H1 (cell line): ENCODE measurements at regions not wholly inside any gene's neighbourhood (a gene's known extent, or its start where the extent isn't known, plus 50 kb on each side); places are given as distances from the start of the nearest gene placed in this dataset.

Experiments used
- CTCF ChIA-PET: fragments of 300-600 bp; sonication (Branson Sonifier 250); formaldehyde crosslinking; loops from one replicate; lab custom pipeline; 2021; ENCODE audit not compliant: partially characterized antibody; lab: Charles Lee
- POLR2A ChIA-PET: fragments of 300-600 bp; sonication (Branson Sonifier 250); formaldehyde crosslinking; loops from one replicate; lab custom pipeline; 2021; ENCODE audit warnings: inconsistent platforms; ENCODE audit not compliant: partially characterized antibody; lab: Charles Lee
- DNase-seq, 2 experiments: peaks; one replicate each; pipeline versions ENCODE4 v3.0.0 to v3.0.0-alpha.2; 2010 to 2022; ENCODE audit warnings: low spot score in 2 of 2, low read depth in 1 of 2, mixed read lengths in 1 of 2
- FAIRE-seq: peaks from 2 replicates; lab custom pipeline; 2011; peaks lifted over from hg19 to GRCh38; lab: Jason Lieb, UNC
- H2AFZ ChIP-seq: 2 replicates; pipeline ENCODE4 v1.8.1; 2012; ENCODE audit warnings: low read length, inconsistent platforms
- H2AK5ac ChIP-seq: 2 replicates; pipeline ENCODE4 v1.6.1; 2013; ENCODE audit warnings: low read depth, low read length
- H2BK120ac ChIP-seq: replicated peaks from 2 replicates; pipeline ENCODE3; 2013; ENCODE audit warnings: low read depth, low read length, inconsistent platforms
- H2BK12ac ChIP-seq: 2 replicates; pipeline ENCODE4 v1.6.1; 2013; ENCODE audit warnings: low read depth, low read length
- H2BK15ac ChIP-seq: 2 replicates; pipeline ENCODE4 v1.6.1; 2013; ENCODE audit warnings: low read length
- H2BK20ac ChIP-seq: 2 replicates; pipeline ENCODE4 v1.6.1; 2013; ENCODE audit warnings: low read length
- H2BK5ac ChIP-seq: 2 replicates; pipeline ENCODE4 v1.6.1; 2013; ENCODE audit warnings: low read depth, low read length
- H3K14ac ChIP-seq: 2 replicates; pipeline ENCODE4 v1.6.1; 2013; ENCODE audit warnings: inconsistent platforms; ENCODE audit not compliant: insufficient read length
- H3K18ac ChIP-seq: 2 replicates; pipeline ENCODE4 v1.6.1; 2013; ENCODE audit warnings: low read length; ENCODE audit errors: extremely low read depth
- H3K23ac ChIP-seq: 2 replicates; pipeline ENCODE4 v1.6.1; 2013; ENCODE audit warnings: inconsistent platforms; ENCODE audit not compliant: insufficient read length
- H3K23me2 ChIP-seq: 2 replicates; pipeline ENCODE4 v1.6.1; 2013; ENCODE audit warnings: low read depth, low read length
- H3K27ac ChIP-seq: 2 replicates; pipeline ENCODE4 v1.6.1; 2011; ENCODE audit warnings: low read depth, low read length, inconsistent platforms
- H3K27me3 ChIP-seq, 4 experiments: replicated peaks in 1 of 4; 1 replicate in 1 of 4; 2 replicates in 3 of 4; pipeline versions ENCODE4 v1.6.1 to v1.8.1; 2011 to 2013; ENCODE audit warnings: low read length in 3 of 4, mild to moderate bottlenecking in 3 of 4, inconsistent platforms in 2 of 4, mixed read lengths in 2 of 4, moderate library complexity in 1 of 4; ENCODE audit not compliant: control insufficient read depth in 3 of 4, insufficient read depth in 3 of 4; ENCODE audit errors: extremely low read depth in 1 of 4
- H3K36me3 ChIP-seq, 4 experiments: 2 replicates each; pipeline versions ENCODE4 v1.6.1 to v1.8.1; 2011 to 2013; ENCODE audit warnings: mild to moderate bottlenecking in 4 of 4, low read length in 3 of 4, moderate library complexity in 2 of 4, control low read depth in 1 of 4, inconsistent platforms in 1 of 4; ENCODE audit not compliant: insufficient read depth in 4 of 4, control insufficient read depth in 2 of 4
- H3K4ac ChIP-seq: replicated peaks from 2 replicates; pipeline ENCODE3; 2013; ENCODE audit warnings: low read length, low read depth, mixed read lengths, inconsistent platforms; ENCODE audit not compliant: insufficient read length
- H3K4me1 ChIP-seq, 4 experiments: replicated peaks in 1 of 4; 1 replicate in 1 of 4; 2 replicates in 3 of 4; pipeline versions ENCODE4 v1.6.1 to v1.8.1; 2011 to 2013; ENCODE audit warnings: low read length in 3 of 4, inconsistent platforms in 2 of 4, mixed read lengths in 1 of 4; ENCODE audit not compliant: insufficient read depth in 4 of 4, control insufficient read depth in 3 of 4
- H3K4me2 ChIP-seq, 2 experiments: 2 replicates each; pipeline versions ENCODE4 v1.6.1 to v1.8.1; 2011 to 2013; ENCODE audit warnings: low read depth in 2 of 2, low read length in 2 of 2, control low read depth in 1 of 2, inconsistent platforms in 1 of 2, mild to moderate bottlenecking in 1 of 2; ENCODE audit not compliant: insufficient read depth in 1 of 2
- H3K4me3 ChIP-seq, 4 experiments: fragments of 200-600, 300-600 bp in 1 of 4; sonication (generic), shearing (Covaris generic), sonication (Bioruptor Twin) in 1 of 4; 2 replicates each; pipeline versions ENCODE4 v1.5.1 to v1.8.1; 2011 to 2016; ENCODE audit warnings: low read length in 4 of 4, low read depth in 3 of 4, control low read depth in 2 of 4, inconsistent platforms in 2 of 4, mild to moderate bottlenecking in 2 of 4, mixed read lengths in 1 of 4, moderate library complexity in 1 of 4; ENCODE audit not compliant: insufficient read depth in 2 of 4; ENCODE audit errors: extremely low read depth in 1 of 4
- H3K56ac ChIP-seq: replicated peaks from 2 replicates; pipeline ENCODE3; 2013; ENCODE audit warnings: low read depth, mild to moderate bottlenecking, mixed read lengths, low read length, inconsistent platforms; ENCODE audit not compliant: insufficient read length
- H3K79me1 ChIP-seq: 2 replicates; pipeline ENCODE4 v1.6.1; 2013; ENCODE audit warnings: low read depth, low read length, control low read depth
- H3K79me2 ChIP-seq, 2 experiments: 2 replicates each; pipeline versions ENCODE4 v1.6.1 to v1.8.1; 2012 to 2013; ENCODE audit warnings: low read length in 2 of 2, mild to moderate bottlenecking in 2 of 2, inconsistent platforms in 1 of 2; ENCODE audit not compliant: insufficient read depth in 2 of 2, control insufficient read depth in 1 of 2
- H3K9ac ChIP-seq, 4 experiments: replicated peaks in 1 of 4; 1 replicate in 1 of 4; 2 replicates in 3 of 4; pipeline versions ENCODE4 v1.6.1 to v1.8.1; 2011 to 2013; ENCODE audit warnings: low read depth in 3 of 4, low read length in 3 of 4, control low read depth in 2 of 4, mild to moderate bottlenecking in 2 of 4, moderate library complexity in 2 of 4, inconsistent platforms in 1 of 4; ENCODE audit errors: extremely low read depth in 1 of 4
- H3K9me3 ChIP-seq, 2 experiments: 2 replicates each; pipeline versions ENCODE4 v1.6.1 to v1.8.1; 2012 to 2013; ENCODE audit warnings: mild to moderate bottlenecking in 2 of 2, moderate library complexity in 2 of 2, control low read depth in 1 of 2, inconsistent platforms in 1 of 2, low read depth in 1 of 2, low read length in 1 of 2, mixed read lengths in 1 of 2; ENCODE audit not compliant: insufficient read depth in 2 of 2
- H4K20me1 ChIP-seq, 2 experiments: replicated peaks in 1 of 2; 2 replicates each; pipeline versions ENCODE3 to v1.8.1; 2011 to 2013; ENCODE audit warnings: inconsistent platforms in 2 of 2, low read length in 2 of 2, mild to moderate bottlenecking in 1 of 2; ENCODE audit not compliant: insufficient read depth in 2 of 2, control insufficient read depth in 1 of 2
- H4K5ac ChIP-seq: 2 replicates; pipeline ENCODE4 v1.6.1; 2013; ENCODE audit warnings: low read length, low read depth, mixed read lengths, inconsistent platforms; ENCODE audit not compliant: insufficient read length
- H4K8ac ChIP-seq: 2 replicates; pipeline ENCODE4 v1.8.0; 2013; ENCODE audit warnings: mild to moderate bottlenecking, moderate library complexity, low read length, inconsistent platforms; ENCODE audit not compliant: insufficient read depth; ENCODE audit errors: extremely low read depth
- H4K91ac ChIP-seq: replicated peaks from 2 replicates; pipeline ENCODE3; 2013; ENCODE audit warnings: low read length, mixed read lengths, inconsistent platforms; ENCODE audit not compliant: insufficient read length
- ASH2L ChIP-seq: fragments of 200-600, 300-600 bp; sonication (generic); IDR thresholded peaks from one replicate; pipeline ENCODE4 v1.7.1; 2017; ENCODE audit warnings: low read length
- BACH1 ChIP-seq: IDR thresholded peaks from 2 replicates; pipeline ENCODE4 v1.6.1; 2012; ENCODE audit warnings: low read length, improper control_type of control experiment
- CBX8 ChIP-seq: fragments of 300-800, 300-1000 bp; sonication (generic); IDR thresholded peaks from 2 replicates; pipeline ENCODE4 v1.7.1; 2016; ENCODE audit warnings: low read depth, low read length, borderline replicate concordance
- CHD1 ChIP-seq: IDR thresholded peaks from 2 replicates; pipeline ENCODE4 v1.6.1; 2012; ENCODE audit warnings: low read depth, low read length, improper control_type of control experiment
- FOSL1 ChIP-seq: IDR thresholded peaks from 2 replicates; pipeline ENCODE4 v1.6.1; 2011; ENCODE audit warnings: mild to moderate bottlenecking, low read depth, low read length, moderate library complexity; ENCODE audit not compliant: insufficient read depth
- HDAC2 ChIP-seq, 2 experiments: fragments of 300-600 bp in 1 of 2; sonication (generic) in 1 of 2; IDR thresholded peaks; 2 replicates each; pipeline ENCODE4 v1.6.1; 2011 to 2012; ENCODE audit warnings: low read depth in 2 of 2, low read length in 2 of 2, mild to moderate bottlenecking in 2 of 2, moderate library complexity in 2 of 2, borderline replicate concordance in 1 of 2, inconsistent platforms in 1 of 2
- HDAC6 ChIP-seq: IDR thresholded peaks from one replicate; pipeline ENCODE4 v1.7.1; 2012; ENCODE audit warnings: low read depth, mild to moderate bottlenecking, inconsistent platforms, low read length, moderate library complexity
- NANOG ChIP-seq: IDR thresholded peaks from 2 replicates; pipeline ENCODE4 v1.6.1; 2011; ENCODE audit warnings: low read length, low read depth, mild to moderate bottlenecking, inconsistent platforms; ENCODE audit not compliant: insufficient read depth, poor library complexity, severe bottlenecking
- POU5F1 ChIP-seq: IDR thresholded peaks from 2 replicates; pipeline ENCODE4 v1.6.1; 2011; ENCODE audit warnings: low read depth, mild to moderate bottlenecking, low read length, moderate library complexity
- RBBP5 ChIP-seq: IDR thresholded peaks from 2 replicates; pipeline ENCODE4 v1.7.1; 2012; ENCODE audit warnings: low read depth, mild to moderate bottlenecking, inconsistent platforms, low read length, moderate library complexity, borderline replicate concordance
- SP4 ChIP-seq: IDR thresholded peaks from 2 replicates; pipeline ENCODE4 v1.6.1; 2012; ENCODE audit warnings: low read length, inconsistent platforms
- TAF7 ChIP-seq: optimal IDR thresholded peaks from 2 replicates; pipeline ENCODE3; 2011; ENCODE audit warnings: low read depth, mild to moderate bottlenecking, inconsistent platforms, low read length, moderate library complexity, borderline replicate concordance
- USF2 ChIP-seq: IDR thresholded peaks from 2 replicates; pipeline ENCODE4 v1.6.1; 2011; ENCODE audit warnings: low read length, improper control_type of control experiment
- WGBS, 2 experiments: shearing (Covaris generic) in 1 of 2; methylation state at CpG; one replicate each; pipeline versions ENCODE4 v1.1.6 to v1.1.7; 2013 to 2015; ENCODE audit warnings: low lambda C conversion rate in 2 of 2, mixed read lengths in 2 of 2, inconsistent platforms in 1 of 2, low coverage in 1 of 2, missing lambda C conversion rate in 1 of 2; ENCODE audit not compliant: insufficient replicate concordance in 2 of 2, insufficient coverage in 1 of 2, insufficient read length in 1 of 2; ENCODE audit errors: extremely low coverage in 1 of 2, missing lambda C conversion rate in 1 of 2; 5-methylcytosine and 5-hydroxymethylcytosine counted together

GRCh38 chr20:51092338-51092737, 69.4 kb upstream of the KCNG1 start:
- CTCF ChIA-PET = interaction anchor here (1.1 to 2.3 kb wide), 4 partner anchors 14 to 110 kb away, joined by 3 to 9 read pairs (median 6); no protein-coding TSS in a partner anchor
- no peaks in the 10 kb centered on the region for H3K23me2 ChIP-seq
- no peaks in the 10 kb centered on the region for H3K9me3 ChIP-seq
- H2BK12ac ChIP-seq = peak overlapping the region; percentile 6; the same call in 1 of the 2 replicates
- H3K27ac ChIP-seq = no peak overlapping the region
- no peak overlapping the region for H3K14ac ChIP-seq
- no peaks in the 10 kb centered on the region for H4K20me1 ChIP-seq
- no peak overlapping the region for H2BK20ac ChIP-seq
- no peaks in the 10 kb centered on the region for H3K79me2 ChIP-seq
- H3K36me3 ChIP-seq = no peaks in the 10 kb centered on the region
- H3K23ac ChIP-seq = no peak overlapping the region
- peak overlapping the region in 1 of 4 experiments; percentile 42; a peak in 2 of 8 replicates for H3K4me3 ChIP-seq
- no peak overlapping the region for H2BK15ac ChIP-seq
- H2AK5ac ChIP-seq = no peak overlapping the region
- H3K79me1 ChIP-seq = no peaks in the 10 kb centered on the region
- H2AFZ ChIP-seq = no peak overlapping the region; the same call in 1 of the 2 replicates
- no peak overlapping the region for H3K56ac ChIP-seq
- no peak overlapping the region for H3K18ac ChIP-seq
- H4K5ac ChIP-seq = no peak overlapping the region
- no peak overlapping the region for H2BK5ac ChIP-seq
- H3K9ac ChIP-seq = no peak overlapping the region; a peak in 1 of 7 replicates
- H3K4ac ChIP-seq = no peak overlapping the region
- no peak overlapping the region for H4K91ac ChIP-seq
- peak overlapping the region; percentile 55 to 73 for H3K4me2 ChIP-seq
- peak overlapping the region; percentile 3 for H2BK120ac ChIP-seq
- H3K27me3 ChIP-seq = no peaks in the 10 kb centered on the region
- DNase-seq (no peak), FAIRE-seq (no peak)
- H4K8ac ChIP-seq = no peak overlapping the region
- H3K4me1 ChIP-seq = peaks cover 6 to 11% (median 9%) of the 10 kb centered on the region in 4 experiments; a peak in 6 of 7 replicates
- WGBS, 2 experiments = 15% methylated on average over 4 of the region's 4 CpGs; no CpG with 5 or more reads in 1 of the 2 experiments
- POLR2A ChIA-PET = interaction anchor here (0.8 kb wide), 1 partner anchor 15 kb away, joined by 3 read pairs; no protein-coding TSS in a partner anchor
- TF ChIP-seq CBX8 = no peak
- TF ChIP-seq NANOG = no peak
- TF ChIP-seq USF2 = no peak
- TF ChIP-seq RBBP5 = no peak
- no peak for TF ChIP-seq CHD1
- no peak for TF ChIP-seq POU5F1
- no peak for TF ChIP-seq TAF7
- TF ChIP-seq HDAC2 (IDR thresholded peaks at IDR 0.05; ENCODE audit: borderline replicate concordance in 1 of 2, low read depth in 2 of 2, low read length in 2 of 2) = no peak
- TF ChIP-seq BACH1 = no peak
- TF ChIP-seq SP4 = no peak
- no peak for TF ChIP-seq FOSL1
- TF ChIP-seq HDAC6 = no peak
- no peak for TF ChIP-seq ASH2L
